ENCODE measurements at regions not wholly inside any gene's neighbourhood (a gene's known extent, or its start where the extent isn't known, plus 50 kb on each side); places are given as distances from the start of the nearest gene placed in this dataset.

DNA sequence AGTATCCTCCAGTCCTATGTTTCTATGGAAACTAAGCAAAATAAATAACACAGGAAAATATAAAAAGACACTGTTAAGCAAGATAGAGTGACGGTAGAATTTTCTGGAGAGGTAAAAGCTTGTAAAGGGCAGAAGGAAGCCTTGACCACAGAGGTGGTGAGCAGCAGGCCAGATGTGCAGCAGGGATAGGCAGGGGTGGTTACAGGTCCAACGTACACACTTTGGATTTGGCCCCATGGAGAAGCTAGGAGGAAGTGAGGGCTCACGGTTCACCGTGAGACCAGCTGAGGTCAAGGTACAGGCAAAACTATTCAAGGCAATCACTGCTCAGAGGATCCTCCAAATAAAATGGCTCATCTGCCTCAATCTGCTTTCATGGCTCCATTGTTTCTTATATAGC is 242.8 kb downstream of the B3GLCT start:
- DNase-seq, result no peak

DNA sequence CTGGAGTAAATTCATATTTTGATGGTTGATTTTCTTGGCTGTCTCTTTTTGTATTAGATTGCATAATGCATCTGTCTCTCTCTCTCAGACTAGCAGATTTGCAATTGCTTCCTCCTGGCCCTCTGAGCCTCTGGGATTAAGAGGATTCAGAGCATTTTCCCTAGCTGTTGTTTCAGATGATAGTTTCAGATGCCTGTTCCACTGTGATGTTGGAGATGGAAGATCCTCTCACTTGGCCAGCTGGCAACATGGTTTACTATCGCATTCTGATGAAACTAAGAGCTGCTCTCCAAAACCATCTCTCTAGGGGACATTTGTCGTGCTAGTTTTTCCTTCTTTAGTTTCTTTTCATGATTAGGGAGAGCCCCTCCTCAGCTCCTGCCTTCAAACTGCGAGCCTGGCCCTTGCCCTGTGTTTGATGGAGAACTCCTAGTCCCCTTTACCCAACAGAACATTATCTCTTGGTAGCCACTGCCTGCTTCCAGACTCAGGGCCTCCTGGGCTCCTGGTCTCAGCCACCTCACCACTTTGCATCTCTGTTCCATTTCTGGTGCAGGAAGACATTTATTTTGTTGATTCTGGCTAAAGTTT is 244.6 kb downstream of the B3GLCT start:
- no peak for DNase-seq

DNA sequence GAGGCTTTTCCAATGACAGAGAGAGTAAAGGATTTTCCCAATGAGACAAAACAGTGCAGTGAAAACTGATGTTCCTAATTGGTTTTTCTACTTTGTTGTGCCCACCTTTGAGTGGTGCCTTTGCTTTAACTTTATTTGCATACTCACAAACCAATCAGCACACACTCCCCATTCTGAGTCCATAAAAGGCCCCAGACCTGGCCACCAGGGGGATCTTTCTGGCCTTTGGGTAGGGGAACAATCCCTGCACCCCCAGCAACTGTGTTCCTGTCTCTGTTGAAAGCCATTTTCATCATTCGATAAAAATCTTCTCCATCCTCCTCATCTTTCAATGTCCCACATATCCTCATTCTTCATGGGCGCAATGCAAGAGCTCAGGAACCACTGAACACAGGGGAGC is 252.8 kb downstream of the B3GLCT start:
- DNase-seq, result no peak

DNA sequence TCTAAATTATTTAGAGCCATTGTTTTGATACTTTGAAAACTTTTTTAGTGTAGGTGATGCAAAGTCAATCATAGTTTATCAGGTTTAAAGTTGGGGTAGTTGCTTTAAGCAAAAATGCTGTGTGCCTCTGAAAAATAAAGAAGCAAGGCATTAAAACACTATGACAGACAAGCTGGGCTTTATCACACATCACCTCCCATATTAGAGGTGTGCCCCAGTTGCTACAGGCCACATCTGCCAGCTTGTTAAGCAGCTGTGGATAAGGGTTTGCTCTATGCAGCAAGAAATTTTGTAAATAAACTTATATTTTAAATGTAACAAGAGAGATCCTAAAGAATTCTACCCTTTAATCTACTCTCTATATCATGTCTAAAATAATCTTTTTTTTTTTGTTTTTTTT is 255.8 kb downstream of the B3GLCT start:
- DNase-seq, result no peak

DNA sequence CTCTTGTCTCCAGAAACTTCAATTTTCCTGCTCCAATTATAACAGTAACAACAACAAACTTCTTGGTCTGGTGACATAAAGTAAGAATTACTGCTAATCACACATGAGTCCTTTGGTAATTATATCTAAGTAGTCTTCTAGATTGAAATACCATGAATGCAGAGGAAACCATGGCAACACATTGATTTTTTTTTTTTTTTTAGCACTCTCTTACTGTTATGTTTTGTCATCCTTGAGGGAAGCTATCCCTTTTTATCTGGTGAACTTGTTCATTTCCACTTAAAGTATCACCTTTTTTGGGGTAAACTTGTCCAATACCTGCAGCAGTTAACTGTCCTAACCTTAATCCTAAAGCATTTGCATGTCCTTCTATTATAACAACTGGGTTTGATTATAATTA is 256.3 kb downstream of the B3GLCT start:
- no peak for DNase-seq

DNA sequence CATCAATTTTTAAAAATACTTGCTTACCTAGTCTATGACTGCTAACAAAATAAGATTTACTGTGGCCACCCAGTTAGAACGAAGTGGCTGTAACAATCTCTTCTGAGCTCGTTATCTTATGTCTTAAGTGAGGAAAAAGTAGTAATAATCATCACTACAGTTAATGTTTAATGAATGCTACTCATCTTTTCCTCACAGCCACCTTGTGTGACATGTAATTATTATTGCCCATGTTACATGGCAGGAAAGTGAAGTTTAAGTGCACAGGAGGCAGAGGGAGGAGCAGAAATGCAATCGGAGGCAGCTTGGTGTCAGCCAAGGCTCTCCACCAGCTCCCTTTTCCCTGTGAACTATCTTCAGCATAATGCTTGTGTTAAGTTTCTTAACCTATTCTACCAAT is 260.3 kb downstream of the B3GLCT start:
- no peak for DNase-seq

DNA sequence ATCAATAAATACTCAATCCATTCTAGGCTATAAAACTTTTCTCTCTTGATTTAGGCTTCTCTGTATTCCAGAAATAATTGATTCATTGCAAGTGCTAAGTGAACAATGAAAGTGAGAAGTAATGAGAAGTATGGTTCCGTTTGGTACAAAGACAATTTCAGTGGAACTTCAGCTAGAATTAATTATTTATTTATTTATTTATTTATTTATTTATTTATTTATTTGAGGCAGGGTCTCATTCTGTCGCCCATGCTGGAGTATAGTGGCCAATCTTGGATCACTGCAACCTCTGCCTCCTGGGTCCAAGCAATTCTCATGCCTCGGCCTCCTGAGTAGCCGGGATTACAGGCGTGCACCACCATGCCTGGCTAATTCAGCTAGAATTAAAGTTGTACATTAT is 262.1 kb downstream of the B3GLCT start:
- DNase-seq, result no peak

DNA sequence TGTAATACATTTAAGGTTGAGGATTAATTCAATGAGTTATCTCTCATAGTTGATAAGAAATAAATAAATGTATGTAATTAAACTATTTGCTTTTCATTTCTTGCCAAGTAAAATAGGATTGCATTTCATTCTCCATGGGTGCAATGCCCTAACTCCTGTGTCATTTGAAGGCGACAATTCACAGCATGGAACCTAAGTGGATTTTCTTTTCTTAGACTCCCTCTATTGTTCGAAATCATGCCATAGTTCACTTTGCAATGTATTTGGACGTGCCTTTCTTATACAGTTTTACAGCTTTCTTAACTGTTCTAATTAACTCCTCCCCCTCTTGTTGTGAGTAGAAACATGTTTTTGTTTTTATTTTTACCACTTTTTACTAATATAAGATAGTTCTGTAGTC is 263.0 kb downstream of the B3GLCT start:
- no peak for DNase-seq

DNA sequence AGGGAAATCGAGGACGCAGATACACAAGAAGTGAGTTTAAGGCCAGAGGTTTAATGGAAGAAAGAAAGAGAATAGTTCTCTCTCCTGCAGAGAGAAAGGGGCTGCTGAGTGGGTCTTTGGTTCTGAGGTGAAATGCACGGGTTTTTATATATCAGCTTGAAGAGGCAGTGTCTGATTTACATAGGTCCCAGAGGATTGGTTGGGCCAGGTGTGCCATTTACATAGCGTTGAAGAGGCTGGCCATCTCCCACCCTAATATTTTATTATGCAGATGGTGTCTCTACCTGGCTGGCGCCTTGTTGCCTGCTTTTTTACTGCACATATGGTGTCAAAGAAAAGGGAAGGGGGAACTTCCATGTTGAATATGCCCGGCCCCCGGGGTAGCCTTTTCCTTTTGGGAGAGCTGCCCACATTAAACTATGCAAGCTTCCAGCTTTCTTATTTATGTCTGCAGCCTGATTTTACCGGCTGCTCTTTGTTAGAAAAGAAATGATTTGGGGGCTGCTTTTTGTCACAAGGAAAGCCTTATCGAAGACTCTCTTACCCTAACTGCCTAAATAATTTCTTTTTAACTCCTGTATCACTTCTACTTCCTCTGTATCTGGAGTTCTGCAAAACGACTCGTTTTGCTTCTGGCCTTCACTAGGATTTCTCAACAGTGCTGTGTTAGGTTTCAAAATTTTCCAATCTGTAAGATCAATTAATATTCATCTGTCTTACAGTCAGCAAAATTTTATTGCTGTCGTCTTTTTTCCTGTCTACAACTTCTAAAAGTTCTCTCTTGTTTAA is 268.5 kb downstream of the B3GLCT start:
- no peak for DNase-seq

DNA sequence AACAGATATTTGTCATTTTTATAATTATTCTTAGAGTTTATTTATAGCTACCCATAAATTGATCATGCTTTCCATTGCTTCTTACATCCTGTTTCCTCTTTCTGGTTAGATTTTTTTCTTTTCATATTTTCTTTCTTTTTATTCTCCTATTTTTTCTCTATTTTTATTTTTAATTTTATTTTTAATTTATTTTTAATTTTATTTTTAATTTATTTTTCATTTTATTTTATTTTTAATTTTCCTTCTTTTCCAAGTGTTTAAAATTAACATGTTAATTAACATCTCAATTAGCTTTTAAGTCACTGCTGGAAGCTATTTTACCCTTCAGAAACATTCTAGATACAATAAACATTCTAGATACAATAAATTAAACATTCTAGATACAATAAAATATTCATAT is 269.6 kb downstream of the B3GLCT start:
- DNase-seq, result no peak

DNA sequence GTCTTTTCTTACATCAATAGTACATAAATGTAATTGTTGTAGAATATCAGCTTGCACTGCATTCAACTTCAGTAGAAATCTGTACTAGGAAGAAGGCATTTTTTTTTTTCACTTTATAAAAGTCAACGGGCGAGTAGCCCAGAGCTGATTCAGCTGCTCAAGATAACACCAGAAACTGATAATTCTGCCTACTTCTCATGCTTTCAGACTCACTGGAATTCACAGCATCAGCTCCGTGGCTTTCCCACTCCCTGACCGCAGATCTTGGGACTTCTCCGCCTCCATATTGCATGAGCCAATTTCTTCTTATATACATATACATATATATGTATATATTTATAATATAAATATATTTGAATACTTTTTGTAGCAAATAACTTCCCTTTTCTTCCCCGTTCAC is 263.1 kb upstream of the RXFP2 start:
- DNase-seq, result no peak

DNA sequence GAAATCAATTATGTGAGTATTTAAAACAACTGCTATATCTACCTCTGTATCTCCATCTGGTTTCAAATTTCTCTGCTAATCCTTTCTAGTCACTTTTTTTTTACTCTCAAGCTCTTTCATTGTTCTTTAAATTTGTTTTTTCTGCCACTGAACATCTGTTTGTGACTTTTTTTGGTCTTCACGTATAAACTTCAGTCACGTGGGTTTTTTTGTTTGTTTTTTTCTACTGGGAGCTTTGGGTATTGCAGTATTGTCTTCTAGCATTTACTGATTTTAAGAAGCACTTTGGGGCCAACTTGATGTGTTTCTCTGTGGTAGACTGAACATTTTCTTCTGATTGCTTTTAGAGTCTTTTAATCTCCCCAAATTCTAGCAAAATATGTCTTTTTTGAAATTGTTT is 262.6 kb upstream of the RXFP2 start:
- DNase-seq, result no peak

DNA sequence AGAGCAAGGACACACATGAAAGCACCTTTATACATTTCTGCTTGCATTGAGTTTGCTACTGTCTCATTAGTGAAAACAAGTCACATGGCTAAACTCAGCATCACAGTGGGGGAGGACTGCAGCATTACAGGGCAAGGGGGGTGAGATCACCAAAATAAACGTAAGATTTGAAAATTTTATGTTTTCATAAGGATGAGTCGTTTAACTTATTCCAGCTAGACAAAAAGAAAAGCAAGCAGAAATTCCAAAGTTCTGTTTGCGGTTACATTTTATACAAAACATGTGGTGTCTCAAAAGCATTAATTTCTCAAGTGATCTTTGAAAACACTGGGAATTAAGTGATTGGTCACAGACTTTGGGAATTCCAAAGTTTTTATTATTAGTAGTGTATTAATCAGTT is 261.4 kb upstream of the RXFP2 start:
- DNase-seq, result no peak

DNA sequence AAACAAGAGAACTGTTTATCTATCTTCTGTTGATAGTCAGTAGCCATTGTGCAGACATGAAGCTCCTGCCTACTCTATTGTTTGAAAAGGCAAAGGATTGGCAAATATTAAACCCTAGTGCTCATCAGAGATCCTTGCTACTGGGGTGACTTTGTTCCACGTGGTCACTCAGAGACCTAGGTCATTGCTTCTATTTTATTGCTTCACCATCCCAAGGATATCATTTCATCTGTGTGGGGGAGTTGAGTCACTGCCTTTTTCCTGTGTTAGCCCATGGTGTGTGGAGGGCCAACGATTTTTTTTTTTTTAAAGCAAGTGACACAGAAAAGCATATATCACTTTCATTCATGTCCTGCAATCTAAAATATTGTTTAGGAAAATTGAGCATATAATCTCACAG is 254.1 kb upstream of the RXFP2 start:
- no peak for DNase-seq

DNA sequence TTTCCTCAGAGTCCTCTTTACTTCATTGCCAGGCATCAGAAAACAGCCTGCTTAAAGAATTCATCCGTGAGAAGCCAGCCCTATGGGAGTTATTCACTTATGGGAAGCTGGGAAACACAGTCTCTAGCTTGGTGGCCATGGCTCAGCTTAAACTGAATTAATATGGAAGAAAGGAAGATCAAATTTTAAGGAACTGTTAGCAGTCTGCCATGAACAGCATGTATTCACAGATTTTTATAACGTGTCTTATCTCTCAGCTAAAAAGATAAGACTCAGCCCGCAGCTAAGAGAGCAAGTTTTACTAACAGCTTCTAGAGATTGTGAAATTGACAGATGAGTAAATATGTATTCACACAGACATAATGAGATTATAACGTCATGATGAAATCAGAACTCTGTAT is 253.7 kb upstream of the RXFP2 start:
- no peak for DNase-seq

DNA sequence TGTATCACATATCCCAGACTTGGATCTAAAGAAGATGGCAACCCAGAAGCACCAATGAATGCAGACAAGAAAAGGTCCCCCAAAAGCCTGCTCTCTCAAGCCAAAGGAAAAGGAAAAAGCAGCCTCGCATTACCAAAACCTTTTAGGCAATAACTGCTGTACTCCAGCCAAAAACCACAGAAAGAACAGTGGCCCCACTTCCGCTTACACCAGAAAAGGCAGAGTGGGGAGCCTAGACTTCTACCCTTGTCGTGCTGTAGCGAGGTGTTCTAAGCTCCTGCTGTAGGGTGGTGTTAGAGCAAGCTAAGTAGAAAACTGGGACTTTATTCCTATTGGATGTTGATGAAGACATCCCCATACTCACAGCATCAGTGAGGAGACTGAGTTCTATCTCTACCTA is 244.0 kb upstream of the RXFP2 start:
- DNase-seq, result no peak

DNA sequence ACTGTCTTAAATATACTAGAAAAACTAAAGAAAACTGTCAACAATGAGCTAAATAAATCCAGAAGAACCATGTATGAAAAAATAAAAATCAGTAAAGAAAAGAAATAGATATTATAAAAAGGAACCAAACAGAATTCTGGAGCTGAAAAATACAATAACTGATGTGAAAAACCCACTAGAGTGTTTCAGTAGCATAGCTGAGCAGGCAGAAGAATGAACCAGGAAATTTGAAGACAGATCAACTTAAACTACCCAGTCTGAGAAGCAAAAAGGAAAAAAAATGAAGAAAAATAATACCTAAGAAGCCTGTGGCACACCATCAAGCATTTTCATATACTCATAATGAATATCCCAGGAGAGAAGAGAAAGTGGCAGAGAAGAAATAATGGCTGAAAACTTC is 240.1 kb upstream of the RXFP2 start:
- DNase-seq, result no peak

DNA sequence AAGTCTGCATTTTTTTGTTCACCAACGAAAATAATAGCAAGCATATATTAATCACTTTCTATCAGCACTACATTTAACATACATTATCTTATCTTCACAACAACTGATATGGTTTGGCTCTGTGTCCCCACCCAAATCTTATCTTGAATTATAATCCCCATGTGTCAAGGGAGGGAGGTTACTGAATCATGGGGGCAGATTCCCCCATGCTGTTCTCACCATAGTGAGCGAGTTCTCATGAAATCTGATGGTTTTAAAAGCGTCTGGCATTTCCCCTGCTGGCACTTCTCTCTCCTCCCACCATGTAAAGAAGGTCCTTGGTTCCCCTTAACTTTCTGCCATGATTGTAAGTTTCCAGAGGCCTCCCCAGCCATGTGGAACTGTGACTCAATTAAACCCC is 235.7 kb upstream of the RXFP2 start:
- no peak for DNase-seq

DNA sequence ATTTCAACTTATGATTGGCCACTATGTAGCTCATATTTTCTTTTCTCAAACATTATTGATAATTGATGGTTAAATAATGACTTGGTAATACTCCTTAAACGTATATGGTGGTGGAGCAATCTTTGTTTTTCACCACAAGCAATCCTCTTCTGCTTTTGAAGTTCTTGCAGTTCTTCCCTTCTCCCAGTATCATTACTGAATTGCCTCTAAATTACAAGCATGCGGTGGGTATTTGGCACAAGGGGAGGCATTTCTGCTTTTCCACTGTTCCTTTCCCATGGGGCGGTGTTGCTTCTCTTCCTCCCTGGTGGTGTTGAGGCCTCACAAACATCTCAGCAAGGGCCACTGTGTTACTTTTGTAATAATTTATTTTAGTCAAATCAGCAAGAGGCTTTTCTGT is 234.4 kb upstream of the RXFP2 start:
- DNase-seq, result no peak

DNA sequence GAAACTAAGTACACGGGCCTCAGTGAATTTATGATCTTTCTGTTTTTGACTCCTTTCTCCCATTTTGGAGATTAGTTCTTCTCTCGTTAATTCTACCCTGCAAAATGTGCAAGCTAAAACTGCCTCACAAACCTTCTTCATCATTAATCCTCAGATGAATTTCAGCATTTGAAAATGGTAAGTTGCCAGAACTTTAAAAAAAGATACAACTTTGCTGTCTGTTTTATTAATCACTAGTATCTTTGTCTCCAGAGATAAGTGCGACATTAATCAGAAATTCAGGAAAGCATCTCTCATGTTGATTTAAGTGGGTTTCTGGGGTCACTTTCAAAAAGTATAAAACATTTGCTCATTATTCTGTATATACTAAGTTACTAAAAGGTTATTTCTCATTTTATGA is 227.0 kb upstream of the RXFP2 start:
- no peak for DNase-seq

DNA sequence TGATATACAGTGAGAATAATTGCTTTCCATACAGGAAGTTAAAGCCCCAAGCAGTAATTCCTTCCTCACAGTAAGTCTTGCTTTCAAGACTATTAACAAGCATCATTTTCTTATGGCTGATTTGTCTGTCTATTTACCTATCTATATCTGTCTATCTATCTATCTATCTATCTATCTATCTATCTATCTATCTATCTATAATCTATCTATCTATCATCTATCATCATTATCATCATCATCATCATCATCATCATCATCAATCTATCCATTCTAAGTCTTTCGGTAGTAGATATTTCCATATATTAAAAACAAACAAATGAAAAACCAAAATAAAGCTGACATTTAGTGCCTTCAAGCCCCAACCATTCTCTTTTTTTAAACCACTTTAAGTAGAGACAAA is 224.4 kb upstream of the RXFP2 start:
- DNase-seq, result no peak

DNA sequence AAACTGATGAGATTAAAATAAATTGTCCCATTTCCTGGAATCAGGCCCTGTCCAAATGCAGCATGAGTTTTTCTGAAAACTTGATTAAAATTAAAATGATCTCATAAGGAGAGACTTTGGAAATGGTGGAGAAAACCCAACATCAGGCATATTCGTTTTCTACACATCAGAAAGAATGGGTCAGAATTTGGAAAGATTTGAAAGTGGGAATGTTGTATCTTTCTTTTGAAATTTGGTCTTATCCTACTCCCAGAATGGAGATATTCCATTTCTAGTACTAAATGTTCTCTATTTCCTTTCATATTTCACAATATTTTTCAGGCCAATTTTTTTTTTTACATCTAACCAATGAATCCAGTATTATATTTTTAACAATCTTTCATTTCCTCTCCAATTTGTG is 223.9 kb upstream of the RXFP2 start:
- DNase-seq, result no peak

DNA sequence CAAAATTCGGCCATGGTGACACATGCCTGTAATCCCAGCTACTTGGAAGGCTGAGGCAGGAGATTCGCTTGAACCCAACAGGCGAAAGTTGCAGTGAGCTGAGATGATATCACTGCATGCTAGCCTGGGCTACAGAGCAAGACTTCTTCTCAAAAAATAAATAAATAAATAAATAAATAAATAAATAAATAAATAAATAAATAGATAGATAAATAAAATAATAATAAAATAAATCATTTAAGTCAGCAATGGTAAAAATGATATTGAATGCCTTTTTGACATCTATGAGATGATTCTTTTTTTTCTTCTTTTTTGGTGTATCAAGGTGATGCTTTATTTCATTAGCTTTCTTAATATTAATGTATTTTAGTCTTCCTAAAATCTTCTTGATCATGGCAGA is 221.7 kb upstream of the RXFP2 start:
- no peak for DNase-seq

DNA sequence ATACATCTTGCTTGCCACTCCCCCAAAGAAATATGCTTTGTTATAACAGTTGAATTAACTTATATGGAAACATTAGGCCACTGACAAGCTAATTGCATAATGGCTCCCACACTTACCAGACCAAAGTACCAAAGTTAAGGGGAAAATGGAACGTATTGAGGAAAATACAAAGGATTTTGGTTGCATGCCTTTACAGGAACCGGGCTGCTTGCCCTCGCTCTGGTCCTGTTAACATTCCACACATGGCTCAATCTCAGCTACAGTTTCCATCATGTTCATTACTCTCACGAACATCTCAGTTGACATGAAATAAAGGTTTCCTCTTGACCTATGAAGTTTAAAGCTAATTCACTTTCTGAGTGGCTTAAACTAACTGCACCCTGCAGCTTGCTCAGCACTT is 220.7 kb upstream of the RXFP2 start:
- DNase-seq, result no peak

DNA sequence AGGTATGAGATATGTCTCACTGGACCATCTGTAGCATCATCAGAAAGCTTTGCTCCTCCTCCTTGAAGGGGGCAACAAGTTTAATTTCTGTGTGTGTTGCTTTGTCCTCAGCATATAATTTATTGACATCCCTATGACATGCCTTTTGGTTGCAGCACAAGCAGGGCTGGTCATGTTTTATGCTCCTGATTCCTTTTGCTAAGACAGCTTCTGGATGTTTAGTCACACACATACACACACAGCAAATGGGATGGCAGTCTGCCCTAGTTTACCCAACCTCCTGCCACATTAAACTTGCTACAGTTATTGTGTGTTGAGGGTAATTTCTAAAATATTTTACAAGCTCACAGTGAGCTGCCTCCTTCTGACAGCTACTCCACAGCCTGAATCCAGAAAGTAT is 217.9 kb upstream of the RXFP2 start:
- DNase-seq, result no peak

Measured in CD4-positive, alpha-beta T cell treated with Interferon alpha-2 for 1 hour (primary cell).